ENCODE measurements at regions not wholly inside any gene's neighbourhood (a gene's known extent, or its start where the extent isn't known, plus 50 kb on each side); places are given as distances from the start of the nearest gene placed in this dataset.
"Not testable (repeated sequence)": the region's sequence is repeated elsewhere in the genome, so short reads cannot be mapped to it uniquely, and the experiment has no call there.

- DNase-seq (ENCODE audit: low read depth) = no peak
These were observed 58.8 kb downstream of the PPP4R3C start for GRCh38 chrX:27404366-27404765.

GRCh38 chrX:27399146-27399456, 64.0 kb downstream of the PPP4R3C start:
- no peak for DNase-seq (ENCODE audit: low read depth)

- no peak for DNase-seq (ENCODE audit: low read depth)
These were observed 71.5 kb downstream of the PPP4R3C start for GRCh38 chrX:27391623-27392022.

GRCh38 chrX:27381419-27381818, 81.7 kb downstream of the PPP4R3C start:
- no peak for DNase-seq (ENCODE audit: low read depth)

- no peak for DNase-seq (ENCODE audit: low read depth)
These were observed 82.8 kb downstream of the PPP4R3C start for GRCh38 chrX:27380163-27380845.

GRCh38 chrX:27354021-27354420, 109.1 kb downstream of the PPP4R3C start:
- no peak for DNase-seq (ENCODE audit: low read depth)

- DNase-seq (ENCODE audit: low read depth) = no peak
These were observed 112.7 kb downstream of the PPP4R3C start for GRCh38 chrX:27350476-27350875.

- DNase-seq (ENCODE audit: low read depth) = peak; percentile 1
These were observed 126.6 kb downstream of the PPP4R3C start for GRCh38 chrX:27336466-27337091.

GRCh38 chrX:27321632-27322031, 141.5 kb downstream of the PPP4R3C start:
- DNase-seq (ENCODE audit: low read depth) = no peak

- DNase-seq (ENCODE audit: low read depth) = no peak
These were observed 153.7 kb downstream of the PPP4R3C start for GRCh38 chrX:27309406-27309805.

GRCh38 chrX:27307546-27307945, 155.6 kb downstream of the PPP4R3C start:
- no peak for DNase-seq (ENCODE audit: low read depth)

- not testable (repeated sequence) for DNase-seq (ENCODE audit: low read depth)
These were observed 170.6 kb downstream of the PPP4R3C start for GRCh38 chrX:27292552-27292951.

- no peak for DNase-seq (ENCODE audit: low read depth)
These were observed 186.4 kb downstream of the PPP4R3C start for GRCh38 chrX:27276751-27277150.

- DNase-seq (ENCODE audit: low read depth) = no peak
These were observed 208.5 kb downstream of the PPP4R3C start for GRCh38 chrX:27254656-27255055.

- DNase-seq (ENCODE audit: low read depth) = no peak
These were observed 211.8 kb downstream of the PPP4R3C start for GRCh38 chrX:27251369-27251768.

- no peak for DNase-seq (ENCODE audit: low read depth)
These were observed 220.6 kb downstream of the PPP4R3C start for GRCh38 chrX:27242581-27242980.

GRCh38 chrX:27241981-27242380, 221.2 kb downstream of the PPP4R3C start:
- no peak for DNase-seq (ENCODE audit: low read depth)

GRCh38 chrX:27240042-27240441, 223.1 kb downstream of the PPP4R3C start:
- DNase-seq (ENCODE audit: low read depth) = not testable (repeated sequence)

- no peak for DNase-seq (ENCODE audit: low read depth)
These were observed 226.5 kb downstream of the PPP4R3C start for GRCh38 chrX:27236681-27237080.

- DNase-seq (ENCODE audit: low read depth) = no peak
These were observed 233.4 kb downstream of the PPP4R3C start for GRCh38 chrX:27229721-27230120.

GRCh38 chrX:27222661-27223060, 240.5 kb downstream of the PPP4R3C start:
- no peak for DNase-seq (ENCODE audit: low read depth)

GRCh38 chrX:27186671-27187070, 276.5 kb downstream of the PPP4R3C start:
- peak; percentile 8 for DNase-seq (ENCODE audit: low read depth)

GRCh38 chrX:27163236-27163635, 299.9 kb downstream of the PPP4R3C start:
- no peak for DNase-seq (ENCODE audit: low read depth)

- no peak for DNase-seq (ENCODE audit: low read depth)
These were observed 300.6 kb downstream of the PPP4R3C start for GRCh38 chrX:27162496-27162895.
